Stimulated activated CD8-positive, alpha-beta memory T cell treated with anti-CD3 and anti-CD28 coated beads, Interleukin-2, amount 100 ng/mL, for 48 hours (primary cell): ENCODE measurements at regions not wholly inside any gene's neighbourhood (a gene's known extent, or its start where the extent isn't known, plus 50 kb on each side); places are given as distances from the start of the nearest gene placed in this dataset.

Experiments used
- DNase-seq, 2 donors: peaks; one replicate each; pipeline ENCODE4 v3.0.0-alpha.2; 2020; ENCODE audit warnings: low read depth in 2 of 2

DNA sequence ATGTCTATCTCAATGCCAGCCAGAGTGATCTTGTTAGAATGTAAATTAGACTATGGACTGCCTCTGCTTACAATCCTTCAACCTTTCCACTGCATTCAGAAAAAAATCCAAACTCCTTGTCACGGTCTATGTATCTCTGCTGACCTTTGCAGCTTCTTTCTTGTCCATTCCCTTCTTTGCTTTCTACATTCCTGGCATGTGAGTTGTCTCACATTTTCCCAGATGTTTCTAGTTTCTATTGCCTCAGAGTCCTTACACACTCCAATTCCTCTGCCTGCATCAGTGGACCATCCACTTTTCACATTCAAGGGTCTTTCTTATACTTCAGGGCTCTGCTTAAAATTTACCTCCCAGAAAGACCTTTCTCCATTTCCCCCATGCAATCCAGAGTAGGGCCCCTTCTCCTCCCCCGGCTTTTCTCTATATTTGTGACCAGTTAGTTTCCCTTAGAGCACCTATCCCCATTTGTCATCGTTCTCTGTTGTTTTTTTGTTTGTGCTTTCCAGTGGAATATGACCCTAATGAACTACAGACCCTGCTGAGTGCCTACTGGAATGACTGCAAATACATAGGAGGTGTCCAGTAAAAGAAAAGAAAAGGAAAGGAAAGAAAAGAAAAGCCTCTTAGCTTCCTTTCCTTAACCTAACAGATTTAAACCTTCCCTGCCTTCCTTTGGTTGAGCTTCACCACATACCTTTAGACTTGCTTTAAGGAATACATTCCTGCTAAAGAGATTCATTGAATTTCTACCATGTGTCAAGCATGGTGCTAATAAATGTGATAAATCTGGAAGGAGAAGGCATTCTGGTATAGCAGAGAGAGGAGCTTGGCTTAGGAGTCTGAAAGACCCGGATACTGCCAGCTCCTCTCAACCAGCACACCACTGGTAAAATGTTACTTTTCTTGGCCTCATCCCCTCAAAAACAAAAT is 102.0 kb downstream of the DIRAS3 start:
- no peak for DNase-seq

DNA sequence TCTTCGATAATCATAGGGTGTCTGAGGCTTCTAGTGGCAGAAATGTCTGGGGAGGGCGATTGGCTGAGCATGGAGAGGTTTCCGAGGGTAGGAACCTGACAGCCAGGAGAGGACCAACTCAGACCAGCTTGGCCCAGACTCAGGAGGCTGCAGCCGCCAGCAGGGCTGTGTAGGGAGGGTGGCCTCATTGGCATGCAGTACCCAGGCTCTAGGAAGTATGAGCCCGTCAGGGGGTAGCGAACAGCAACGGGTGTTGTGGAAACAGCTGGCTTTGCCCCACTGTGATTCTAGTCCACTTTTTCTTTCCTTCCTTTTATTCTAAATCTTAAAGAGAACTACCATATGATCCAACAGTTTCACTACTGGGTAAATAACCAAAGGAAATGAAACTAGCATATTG is 103.3 kb downstream of the DIRAS3 start:
- DNase-seq = no peak

DNA sequence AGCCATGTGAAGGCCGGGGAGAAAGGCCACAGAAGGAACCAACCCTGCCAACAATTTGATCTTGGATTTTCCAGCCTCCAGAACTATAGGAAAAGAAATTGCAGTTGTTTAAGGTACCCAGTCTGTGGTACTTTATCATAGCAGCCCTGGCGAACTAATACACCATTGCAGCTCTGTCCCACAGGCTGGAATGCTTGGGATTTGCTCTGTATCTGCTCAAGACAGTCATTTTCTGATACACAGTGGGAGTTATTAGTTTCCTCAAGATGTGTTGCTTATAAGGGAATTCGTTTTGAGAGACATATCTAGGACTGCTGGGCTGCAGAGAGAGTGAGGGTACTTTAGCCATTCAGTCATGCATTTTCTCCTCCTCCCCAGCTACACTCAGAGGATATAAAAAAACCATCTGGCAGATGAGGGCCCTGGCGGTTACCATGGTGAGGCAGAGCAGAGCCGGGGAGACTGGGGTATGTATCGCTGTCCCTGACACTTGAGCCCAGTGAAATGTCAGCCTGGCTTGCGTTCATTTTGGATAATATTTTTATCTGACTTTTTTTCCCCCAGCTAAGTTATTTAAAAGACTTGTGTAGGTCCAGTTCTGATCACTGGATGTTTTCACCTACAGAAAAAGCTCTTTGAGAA is 104.6 kb downstream of the DIRAS3 start:
- no peak for DNase-seq

DNA sequence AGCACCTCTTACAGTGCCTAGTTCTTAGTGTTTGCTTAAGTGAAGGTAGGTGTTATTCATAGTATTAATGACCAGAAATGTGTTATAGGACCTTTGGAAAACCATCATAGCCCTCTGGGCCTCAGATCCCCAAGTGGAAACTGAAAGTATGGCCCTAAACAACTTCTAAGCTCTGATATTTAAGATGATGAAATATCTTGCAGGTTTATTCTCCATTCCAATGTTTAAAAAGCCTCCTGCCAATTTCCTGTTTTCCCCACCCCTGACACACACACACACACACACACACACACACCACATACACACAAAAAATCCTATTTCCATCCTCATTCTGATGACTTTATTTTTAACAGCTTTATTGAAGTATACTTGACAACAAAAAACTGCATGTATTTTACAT is 108.2 kb downstream of the DIRAS3 start:
- no peak for DNase-seq

DNA sequence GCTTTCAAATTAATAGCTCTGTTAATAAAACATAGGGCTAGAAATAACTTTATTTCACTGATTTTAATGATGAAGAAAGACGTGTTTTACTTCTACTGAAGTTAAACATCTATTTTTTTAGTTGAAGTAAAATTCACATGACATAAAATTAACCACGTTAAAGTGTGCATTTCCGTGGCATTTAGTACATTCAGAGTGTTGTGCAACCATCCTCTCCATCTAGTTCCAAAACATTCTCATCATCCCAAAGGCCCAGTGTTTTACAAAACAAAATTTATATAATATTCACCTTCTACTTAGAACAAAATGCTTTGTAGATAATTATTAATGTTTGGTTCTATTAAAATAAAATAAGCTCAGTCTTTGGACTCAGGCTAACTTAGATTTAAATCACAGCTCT is 108.5 kb upstream of the GNG12 start:
- DNase-seq = no peak

DNA sequence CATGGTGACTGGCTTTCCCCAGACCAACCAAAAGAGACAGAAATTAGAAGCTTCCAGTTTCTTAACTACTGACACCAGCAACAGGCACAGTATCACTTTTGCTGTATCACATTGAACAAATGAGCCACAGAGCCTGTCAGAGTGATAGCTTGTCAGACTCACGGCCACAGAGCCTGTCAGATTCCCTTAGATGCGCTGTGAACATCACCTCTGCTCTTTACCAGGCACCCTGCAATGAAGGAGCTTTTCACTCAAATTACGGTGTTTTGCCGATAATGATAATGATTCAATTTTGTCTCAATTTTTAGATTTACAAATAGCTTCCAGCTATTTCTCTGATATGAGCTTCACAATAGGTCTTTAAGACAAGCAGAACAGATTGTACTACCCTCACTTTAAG is 107.9 kb upstream of the GNG12 start:
- no peak for DNase-seq

DNA sequence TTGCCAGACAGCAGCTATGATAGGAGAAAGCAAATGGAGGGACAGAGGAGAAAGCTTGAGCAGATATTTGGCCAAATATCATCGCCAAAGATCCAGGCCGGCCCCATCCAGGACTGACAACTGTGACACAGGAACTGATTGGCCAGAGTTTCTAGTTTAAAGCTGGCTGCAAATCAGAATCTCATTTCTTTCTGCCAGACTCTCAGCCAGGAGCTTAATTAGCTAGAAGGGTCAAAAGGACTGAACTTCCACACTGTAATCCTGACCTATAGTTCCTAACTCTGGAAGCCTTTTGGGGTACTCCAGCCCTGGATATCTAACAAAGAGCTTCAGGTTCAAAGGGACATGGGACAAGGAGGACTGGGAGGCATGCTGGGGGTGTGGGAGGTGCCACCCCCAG is 106.7 kb upstream of the GNG12 start:
- no peak for DNase-seq

DNA sequence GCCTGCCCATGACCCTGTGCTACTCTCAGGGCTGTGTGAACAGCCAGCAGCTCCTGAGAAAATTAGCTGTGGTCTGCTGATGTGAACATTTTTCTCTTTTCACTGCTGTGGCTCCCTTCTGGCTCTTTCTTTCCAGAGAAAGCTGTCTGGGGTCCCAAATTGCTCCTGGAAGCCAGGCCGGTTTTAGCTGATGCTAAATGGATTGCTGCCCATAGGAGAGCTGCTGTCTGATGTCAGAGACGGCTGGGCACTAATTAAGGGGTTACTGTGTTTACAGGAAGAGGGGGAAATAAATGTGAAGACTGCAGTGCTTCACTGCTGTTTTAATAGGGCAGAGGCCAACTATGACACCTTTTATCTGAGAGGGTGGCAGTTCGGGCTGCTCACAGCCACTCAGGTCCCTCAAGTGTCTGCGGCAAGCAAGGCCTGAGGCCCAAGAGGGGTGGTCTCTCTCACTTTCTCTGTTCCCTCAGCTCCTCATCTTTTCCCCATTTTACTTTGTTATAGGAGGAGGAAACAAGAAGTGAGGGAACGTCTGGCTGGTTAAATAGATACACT is 106.0 kb upstream of the GNG12 start:
- no peak for DNase-seq

DNA sequence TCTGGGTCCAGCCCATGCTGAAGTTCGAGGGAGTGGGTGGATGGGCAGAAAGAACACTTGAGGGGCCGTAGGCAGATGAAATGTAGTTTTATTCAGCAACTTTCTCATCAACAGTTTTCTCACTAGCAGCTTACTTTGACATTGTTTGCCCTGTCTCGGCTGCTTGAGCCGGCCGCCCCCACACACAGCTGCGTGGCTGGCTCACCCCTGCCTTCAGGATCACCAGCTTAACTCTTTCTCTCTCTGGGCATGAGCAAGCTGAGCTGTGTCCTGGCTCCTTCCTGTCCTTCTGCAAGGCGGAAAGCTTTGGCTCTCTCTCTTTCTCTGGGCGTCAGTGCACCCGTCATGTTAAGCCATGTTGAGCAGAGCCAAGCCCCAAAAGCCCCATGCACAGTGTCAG is 104.4 kb upstream of the GNG12 start:
- DNase-seq = no peak

DNA sequence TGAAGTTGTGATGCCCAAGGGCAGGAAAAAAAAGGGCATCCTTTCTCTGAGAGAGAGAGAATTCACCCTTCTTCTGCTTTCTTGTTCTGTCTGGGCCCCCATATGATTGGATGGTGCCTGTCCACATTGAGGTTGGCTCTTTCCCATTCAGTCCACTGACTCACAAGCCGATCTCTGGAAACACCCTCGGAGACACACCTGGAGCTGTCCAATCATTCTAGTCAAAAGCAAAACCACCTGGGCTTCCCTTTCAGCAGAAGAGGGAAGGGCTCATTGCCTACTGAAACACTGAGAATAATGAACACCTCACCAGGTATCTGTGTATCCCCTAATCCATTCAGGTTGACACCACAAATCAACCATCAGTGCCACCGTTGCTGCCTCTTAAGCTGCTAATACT is 103.7 kb upstream of the GNG12 start:
- DNase-seq = no peak

DNA sequence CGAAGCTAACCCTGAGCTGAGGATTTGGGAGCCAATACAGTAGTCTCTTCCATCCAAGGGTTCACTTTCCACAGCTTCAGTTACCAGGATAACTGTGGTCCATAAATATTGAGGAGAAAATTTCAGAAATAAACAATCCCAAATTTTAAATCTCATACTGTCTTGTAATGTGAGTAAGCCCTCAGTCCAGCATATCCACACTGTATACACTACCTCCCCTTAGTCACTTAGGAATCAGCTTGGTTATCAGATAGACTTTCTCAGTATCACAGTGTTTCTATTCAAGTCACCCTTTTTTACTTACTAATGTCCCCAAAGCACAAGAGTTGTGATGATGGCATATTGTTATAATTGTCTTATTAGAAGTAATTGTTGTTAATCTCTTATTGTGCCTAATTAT is 102.3 kb upstream of the GNG12 start:
- DNase-seq = no peak

DNA sequence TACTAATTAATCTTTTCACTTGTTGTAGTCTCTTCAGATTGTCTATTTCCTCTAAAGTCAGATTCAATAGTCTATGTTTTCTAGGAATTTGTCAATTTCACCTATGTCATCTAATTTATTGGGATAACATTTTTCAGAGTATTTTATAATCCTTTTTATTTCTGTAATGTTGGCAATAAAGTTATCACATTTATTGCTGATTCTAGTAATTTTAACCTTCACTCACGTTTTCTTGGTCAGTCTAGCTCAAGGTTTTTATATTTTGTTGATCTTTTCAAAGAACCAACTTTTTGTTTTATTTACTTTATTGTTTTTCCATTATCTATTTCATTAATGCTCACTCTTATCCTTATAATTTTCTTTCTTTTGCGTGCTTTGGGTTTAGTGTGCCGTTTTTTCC is 97.9 kb upstream of the GNG12 start:
- no peak for DNase-seq

DNA sequence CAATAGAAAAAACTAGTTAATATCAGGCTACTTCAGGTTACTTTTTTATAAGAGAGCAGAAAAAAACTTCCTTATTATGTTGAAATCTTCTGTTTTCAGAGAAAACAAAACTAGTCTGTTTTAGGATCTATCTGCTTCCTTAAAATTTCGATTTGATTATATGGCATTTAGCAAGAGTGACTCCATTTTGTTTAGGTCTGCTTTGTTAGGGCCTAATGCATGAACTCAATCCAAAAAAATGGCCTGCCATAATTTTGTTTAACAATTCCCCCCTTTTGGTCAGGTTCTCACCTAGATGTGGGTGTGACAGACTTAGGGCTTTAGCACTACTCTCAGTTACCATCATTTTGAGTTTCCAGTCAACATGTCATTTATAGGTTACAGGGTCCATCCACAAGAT is 89.8 kb upstream of the GNG12 start:
- no peak for DNase-seq

DNA sequence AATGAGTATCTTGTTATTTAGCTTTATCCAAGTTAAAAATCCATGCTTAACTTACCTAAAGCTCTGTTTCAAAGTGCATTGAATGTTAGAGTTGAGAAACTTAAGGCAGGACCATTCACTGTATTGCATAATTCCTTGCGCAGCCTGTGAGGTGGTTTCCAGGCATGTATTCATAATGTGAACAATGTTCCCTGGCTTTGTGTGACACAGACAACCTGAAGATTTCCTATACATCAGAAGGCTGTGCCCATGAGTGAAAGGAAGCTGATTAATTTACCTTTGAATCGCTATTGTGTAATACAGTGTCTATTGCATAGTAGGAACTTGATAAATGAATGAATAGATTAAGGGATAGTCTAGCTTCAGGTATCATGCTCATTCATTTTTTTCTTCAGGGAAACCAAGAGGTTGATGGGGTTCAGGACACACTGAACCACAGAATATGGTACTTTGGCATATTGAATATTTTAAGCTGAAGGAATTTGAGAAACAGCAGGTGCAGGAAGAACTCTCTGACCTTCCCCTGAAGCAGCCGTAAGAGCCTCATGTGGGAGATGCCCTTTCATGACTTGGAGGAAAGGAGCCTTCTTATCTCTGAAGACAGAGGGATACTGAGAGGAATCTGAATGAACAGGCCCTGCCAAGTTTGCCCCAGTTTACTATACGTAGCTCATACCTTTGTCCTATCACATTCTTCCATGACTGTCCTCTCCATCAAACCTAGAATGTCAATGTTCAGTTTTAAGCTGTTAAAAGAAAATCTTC is 88.6 kb upstream of the GNG12 start:
- DNase-seq = no peak

DNA sequence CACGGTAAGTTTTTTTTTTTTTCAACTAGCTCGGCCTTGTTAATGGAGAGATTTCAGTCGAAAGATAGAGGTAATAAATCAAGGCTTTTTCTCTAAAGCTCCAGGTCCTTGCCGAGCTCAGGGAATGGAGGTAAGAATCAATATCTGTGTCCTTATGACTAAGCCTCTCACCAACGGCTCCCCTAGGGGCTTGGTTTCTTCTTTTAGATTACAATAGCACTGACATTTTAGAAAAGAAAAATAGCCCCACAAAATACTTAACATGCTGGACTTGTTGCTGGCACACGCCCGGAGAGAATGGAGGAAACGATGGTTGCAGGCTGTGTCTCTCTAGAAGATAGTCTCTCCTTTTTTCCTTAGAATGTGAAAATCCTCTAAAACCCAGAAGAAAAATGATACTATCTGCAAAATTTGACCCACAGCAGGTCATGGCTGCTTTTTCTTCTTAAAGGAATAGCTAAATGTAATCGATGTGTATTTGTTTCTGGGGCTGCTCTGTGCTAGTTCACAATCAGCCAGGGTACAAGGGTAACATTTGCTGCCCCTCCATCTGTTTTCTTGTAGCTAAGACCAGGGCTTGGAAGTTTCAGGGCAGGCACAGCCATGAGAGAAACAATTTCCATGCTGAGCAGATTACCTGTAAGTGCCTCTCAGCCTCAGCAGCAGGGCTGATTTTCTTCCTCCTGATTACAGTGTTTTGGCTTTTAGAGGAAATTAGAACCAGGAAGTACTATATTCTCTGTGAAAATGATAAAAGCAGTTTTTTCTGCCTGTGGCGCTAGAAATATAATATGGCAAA is 86.2 kb upstream of the GNG12 start:
- DNase-seq = no peak

DNA sequence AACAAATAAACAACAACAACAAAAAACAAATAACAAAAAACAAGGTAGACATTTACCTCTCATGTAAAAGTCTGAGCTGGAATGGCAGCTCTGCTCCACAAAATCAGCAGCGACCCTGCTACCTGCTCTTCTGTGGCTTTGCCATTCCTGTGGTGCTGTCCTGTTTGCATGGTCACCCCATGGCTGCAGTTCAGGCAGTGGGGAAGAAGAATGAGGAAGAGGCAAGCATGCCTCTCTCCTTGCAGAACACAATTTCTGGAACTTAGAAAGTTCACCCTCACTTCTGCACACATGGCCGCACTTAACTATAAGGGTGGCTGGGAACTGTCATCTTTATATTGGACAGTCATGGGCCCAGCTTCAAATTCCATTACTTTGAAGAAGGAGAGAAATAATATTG is 84.8 kb upstream of the GNG12 start:
- no peak for DNase-seq

DNA sequence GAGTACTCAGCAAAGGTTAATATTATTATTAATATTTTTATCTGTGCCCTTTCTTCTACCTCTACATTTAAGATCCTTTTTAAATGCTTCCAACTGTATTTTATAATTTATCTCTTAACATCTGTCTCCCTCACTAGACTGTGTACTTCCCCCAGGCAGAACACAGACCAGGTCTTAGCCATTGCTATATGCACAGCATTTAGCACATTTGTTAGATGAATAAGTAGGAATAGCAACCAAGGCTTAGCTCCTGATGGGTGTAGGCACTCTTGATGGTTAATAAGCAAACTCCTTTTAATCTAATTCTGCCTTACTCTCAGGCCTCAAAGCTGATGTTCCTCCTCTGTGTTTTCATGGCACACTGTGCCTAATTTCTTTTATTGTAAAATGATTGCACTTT is 83.7 kb upstream of the GNG12 start:
- no peak for DNase-seq

DNA sequence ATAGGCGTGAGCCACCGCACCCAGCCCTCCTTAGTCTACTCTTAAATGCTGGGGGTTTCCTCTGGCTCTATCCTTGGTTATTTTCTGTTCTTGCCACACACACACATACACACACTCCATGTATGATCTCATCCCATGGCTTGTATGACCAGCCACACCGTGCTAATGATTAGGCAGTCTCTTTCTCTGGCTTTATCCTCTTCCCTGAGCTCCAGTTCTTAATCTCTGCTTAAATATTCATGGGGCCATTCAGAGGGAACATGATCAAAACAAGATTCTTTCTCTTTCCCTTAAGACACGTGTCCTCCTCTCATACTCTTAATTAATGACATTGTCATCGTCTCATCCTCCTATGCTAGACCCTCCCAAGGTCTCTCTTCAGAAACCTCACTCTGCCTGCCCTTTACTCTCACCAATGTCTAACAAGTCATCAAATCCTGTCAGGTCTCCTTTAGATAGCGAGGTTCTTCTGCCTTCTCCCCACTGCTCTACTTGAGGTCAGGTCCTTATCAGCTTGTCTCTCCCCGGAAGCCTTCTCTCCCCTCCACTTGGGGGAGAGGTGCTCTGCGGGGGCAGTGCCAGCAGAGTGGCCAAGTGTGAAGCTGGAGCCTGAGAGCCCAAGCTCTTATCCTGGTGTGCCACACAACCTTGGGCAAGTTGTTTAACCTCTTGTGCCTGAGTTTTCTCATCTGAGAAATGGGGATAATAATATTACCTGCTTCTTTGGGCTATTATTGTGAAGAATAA is 83.0 kb upstream of the GNG12 start:
- no peak for DNase-seq

DNA sequence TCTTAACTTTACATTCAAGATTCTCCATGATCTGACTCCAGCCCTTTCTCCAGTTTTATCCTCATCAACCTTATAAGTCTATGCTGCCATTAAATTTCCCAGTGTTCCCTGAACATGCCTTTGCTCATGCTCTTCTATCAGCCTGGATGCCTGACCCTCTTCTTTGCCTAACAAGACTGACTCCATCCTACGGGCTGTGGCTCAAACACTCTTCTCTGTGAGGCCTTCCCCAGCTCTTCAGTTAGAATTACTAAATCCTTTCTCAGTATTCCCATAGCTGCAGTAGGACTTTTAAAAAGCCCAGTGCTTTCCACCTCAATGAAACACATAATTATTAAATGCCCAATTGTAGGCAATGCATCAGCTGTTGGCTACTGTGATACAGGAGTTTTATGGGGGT is 76.5 kb upstream of the GNG12 start:
- no peak for DNase-seq

DNA sequence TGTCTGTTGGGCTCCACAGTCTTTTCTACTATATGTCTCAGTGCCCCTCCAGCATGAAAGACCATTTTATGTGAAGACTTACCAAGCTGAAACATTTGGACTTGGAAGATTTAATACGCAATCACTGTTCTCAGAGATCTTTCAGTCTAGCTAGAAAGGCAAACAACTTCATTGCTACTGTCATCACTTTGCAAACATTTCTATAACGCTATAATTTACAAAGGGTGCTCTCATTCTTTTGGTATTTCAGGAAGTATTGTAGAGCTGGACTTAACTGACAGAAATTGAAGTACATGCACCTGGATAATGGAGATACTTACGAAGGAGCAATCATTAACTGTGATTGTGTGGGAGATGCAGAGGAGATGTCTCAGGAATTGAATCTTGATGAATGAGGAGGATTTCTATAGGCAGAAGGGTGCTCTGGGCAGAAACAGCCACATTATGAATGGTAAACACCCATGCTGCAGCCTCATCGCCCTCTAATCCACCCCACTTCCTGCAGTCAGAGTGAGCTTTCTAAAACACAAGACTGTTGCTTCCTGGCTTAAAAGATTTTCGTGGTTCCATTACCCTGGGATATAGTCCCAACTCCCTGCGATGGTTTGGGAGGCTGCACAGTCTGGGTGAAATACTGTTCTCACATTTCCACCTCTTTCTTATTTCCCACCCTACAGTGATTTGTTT is 75.1 kb upstream of the GNG12 start:
- DNase-seq = no peak
